ENCODE measurements at regions not wholly inside any gene's neighbourhood (a gene's known extent, or its start where the extent isn't known, plus 50 kb on each side); places are given as distances from the start of the nearest gene placed in this dataset.

DNA sequence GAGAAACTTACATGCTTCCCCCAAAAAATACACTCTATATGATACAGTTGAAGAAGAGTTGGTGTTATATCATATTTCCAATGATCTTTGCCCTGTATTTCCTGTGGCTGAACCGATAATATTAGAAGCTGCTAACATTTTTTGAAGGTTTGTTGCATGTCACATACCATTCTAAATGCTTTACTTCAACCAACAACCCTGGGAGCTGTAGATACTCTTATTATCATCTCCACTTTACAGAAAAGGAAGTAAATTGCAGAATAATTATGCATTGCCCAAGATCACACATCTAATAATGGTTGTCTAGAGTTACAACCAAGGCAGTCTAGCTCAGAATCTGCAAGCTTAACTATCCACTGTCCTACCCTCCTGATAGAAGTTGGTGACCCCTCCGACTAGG, 182.8 kb downstream of the NUAK1 start:
- H3K36me3 ChIP-seq (replicated peaks in 1 of 2; ENCODE audit: control insufficient read depth in 1 of 2, insufficient read depth in 2 of 2, low read length in 2 of 2), result no peaks in the 10 kb centered on the region
- TF ChIP-seq ZNF296 (CRISPR knock-in tag; conservative IDR thresholded peaks at IDR 0.05) (no peak), ZNF432 (CRISPR knock-in tag; IDR thresholded peaks at IDR 0.05; ENCODE audit: borderline replicate concordance) (no peak), ZNF12 (CRISPR knock-in tag; IDR thresholded peaks at IDR 0.05) (no peak), ZMYM4 (CRISPR knock-in tag; IDR thresholded peaks at IDR 0.05) (no peak), ZFAT (CRISPR knock-in tag; conservative IDR thresholded peaks at IDR 0.05) (no peak)
- TF ChIP-seq, protein P1, sequence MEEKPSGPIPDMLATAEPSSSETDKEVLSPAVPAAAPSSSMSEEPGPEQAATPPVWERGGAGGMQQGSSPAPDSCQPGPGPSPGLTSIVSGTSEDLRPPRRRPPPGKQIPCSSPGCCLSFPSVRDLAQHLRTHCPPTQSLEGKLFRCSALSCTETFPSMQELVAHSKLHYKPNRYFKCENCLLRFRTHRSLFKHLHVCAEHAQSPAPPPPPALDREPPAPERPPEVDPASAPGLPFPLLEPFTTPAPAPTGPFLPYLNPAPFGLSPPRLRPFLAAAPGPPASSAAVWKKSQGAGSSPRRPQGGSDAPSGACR (CRISPR knock-in tag; IDR thresholded peaks at IDR 0.05), result no peak
- TF ChIP-seq, protein P2, sequence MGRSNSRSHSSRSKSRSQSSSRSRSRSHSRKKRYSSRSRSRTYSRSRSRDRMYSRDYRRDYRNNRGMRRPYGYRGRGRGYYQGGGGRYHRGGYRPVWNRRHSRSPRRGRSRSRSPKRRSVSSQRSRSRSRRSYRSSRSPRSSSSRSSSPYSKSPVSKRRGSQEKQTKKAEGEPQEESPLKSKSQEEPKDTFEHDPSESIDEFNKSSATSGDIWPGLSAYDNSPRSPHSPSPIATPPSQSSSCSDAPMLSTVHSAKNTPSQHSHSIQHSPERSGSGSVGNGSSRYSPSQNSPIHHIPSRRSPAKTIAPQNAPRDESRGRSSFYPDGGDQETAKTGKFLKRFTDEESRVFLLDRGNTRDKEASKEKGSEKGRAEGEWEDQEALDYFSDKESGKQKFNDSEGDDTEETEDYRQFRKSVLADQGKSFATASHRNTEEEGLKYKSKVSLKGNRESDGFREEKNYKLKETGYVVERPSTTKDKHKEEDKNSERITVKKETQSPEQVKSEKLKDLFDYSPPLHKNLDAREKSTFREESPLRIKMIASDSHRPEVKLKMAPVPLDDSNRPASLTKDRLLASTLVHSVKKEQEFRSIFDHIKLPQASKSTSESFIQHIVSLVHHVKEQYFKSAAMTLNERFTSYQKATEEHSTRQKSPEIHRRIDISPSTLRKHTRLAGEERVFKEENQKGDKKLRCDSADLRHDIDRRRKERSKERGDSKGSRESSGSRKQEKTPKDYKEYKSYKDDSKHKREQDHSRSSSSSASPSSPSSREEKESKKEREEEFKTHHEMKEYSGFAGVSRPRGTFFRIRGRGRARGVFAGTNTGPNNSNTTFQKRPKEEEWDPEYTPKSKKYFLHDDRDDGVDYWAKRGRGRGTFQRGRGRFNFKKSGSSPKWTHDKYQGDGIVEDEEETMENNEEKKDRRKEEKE (IDR thresholded peaks at IDR 0.05), result no peak
- no peak overlapping the region for H3K9ac ChIP-seq (ENCODE audit: insufficient read depth, low read depth, low read length)
- no peaks in the 10 kb centered on the region for H4K20me1 ChIP-seq (ENCODE audit: insufficient read depth, low read length)
- no peaks in the 10 kb centered on the region for H3K27me3 ChIP-seq (ENCODE audit: control insufficient read depth in 1 of 2, insufficient read depth in 2 of 2, low read length in 2 of 2)
- ChIA-PET POLR2A (no interaction called here), CTCF (ENCODE audit: low intra/inter-chr PET ratio, low total read pairs) (no interaction called here)
- no peaks in the 10 kb centered on the region for H3K4me1 ChIP-seq (ENCODE audit: insufficient read depth, low read length)
- H3K27ac ChIP-seq (ENCODE audit: extremely low read length, insufficient read depth, low read length), result no peak overlapping the region
- no peaks in the 10 kb centered on the region for H3K9me3 ChIP-seq (ENCODE audit: low read length)
- ATAC-seq, result no peak
- H3K4me2 ChIP-seq (ENCODE audit: low read depth, low read length), result no peak overlapping the region
- BruUV-seq (replicated peaks), result no TSS peak
- intact Hi-C loops (cut with micrococcal nuclease; ENCODE audit: unreplicated experiment) (no loop called here), in situ Hi-C loops (cut with HindIII; ENCODE audit: extremely low pct_ligation_motif_present, low pct_unique_long_range_greater_than_20kb) (no loop called here)
- 18% methylated on average over 2 of the region's 2 CpGs for WGBS (ENCODE audit: low lambda C conversion rate)
- FAIRE-seq, result no peak
- no peak overlapping the region for H3K4me3 ChIP-seq (replicated peaks in 1 of 3; ENCODE audit: insufficient read depth in 1 of 3, low read depth in 2 of 3, low read length in 3 of 3)
- no peak for DNase-seq (ENCODE audit: low spot score)
- no peak overlapping the region for H2AFZ ChIP-seq (ENCODE audit: low read length)
- H3K79me2 ChIP-seq (ENCODE audit: insufficient read depth, low read length), result no peaks in the 10 kb centered on the region
